Femur (tissue), 1 donor: ENCODE measurements at regions not wholly inside any gene's neighbourhood (a gene's known extent, or its start where the extent isn't known, plus 50 kb on each side); places are given as distances from the start of the nearest gene placed in this dataset.
"Not testable (repeated sequence)": the region's sequence is repeated elsewhere in the genome, so short reads cannot be mapped to it uniquely, and the experiment has no call there.

Experiments used
- DNase-seq: peaks from one replicate; pipeline ENCODE4 v3.0.0-alpha.2; 2017

DNA sequence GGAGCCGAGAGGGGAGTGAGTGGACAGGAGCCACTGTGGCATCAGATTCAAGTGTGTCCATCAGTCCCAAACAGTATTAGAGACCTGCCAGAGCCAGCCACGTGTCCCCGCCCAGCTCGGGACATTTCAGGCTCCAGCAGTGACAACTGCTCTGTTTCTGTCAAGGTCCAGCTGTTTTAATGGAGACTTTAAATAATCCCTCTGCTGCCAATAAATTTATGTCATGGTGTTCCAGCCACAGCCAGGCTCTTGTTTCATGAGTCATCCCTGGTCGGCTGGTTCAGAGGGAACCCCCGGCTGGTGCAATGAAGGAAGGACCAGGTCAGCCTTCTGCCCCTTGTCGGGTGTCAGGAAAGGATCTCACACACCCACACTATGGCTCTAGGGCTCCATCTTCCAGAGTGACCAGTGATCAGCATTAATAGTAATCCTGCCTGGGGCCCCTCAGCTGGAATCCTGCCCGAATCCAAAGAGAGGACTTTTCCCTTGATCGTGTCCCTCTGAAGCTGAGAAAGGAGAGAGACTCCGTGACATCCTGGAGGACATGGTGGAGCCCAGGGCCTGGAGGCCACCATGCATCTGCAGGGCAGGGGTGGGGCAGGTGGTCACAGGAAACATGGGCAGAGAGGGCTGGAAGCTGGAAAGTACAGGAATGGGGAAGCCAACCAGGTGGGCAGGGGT, 197.3 kb downstream of the MATN1 start:
- DNase-seq, result peak; percentile 49

- no peak for DNase-seq
Observed at GRCh38 chr1:30525631-30525970, 197.8 kb downstream of the MATN1 start.

DNA sequence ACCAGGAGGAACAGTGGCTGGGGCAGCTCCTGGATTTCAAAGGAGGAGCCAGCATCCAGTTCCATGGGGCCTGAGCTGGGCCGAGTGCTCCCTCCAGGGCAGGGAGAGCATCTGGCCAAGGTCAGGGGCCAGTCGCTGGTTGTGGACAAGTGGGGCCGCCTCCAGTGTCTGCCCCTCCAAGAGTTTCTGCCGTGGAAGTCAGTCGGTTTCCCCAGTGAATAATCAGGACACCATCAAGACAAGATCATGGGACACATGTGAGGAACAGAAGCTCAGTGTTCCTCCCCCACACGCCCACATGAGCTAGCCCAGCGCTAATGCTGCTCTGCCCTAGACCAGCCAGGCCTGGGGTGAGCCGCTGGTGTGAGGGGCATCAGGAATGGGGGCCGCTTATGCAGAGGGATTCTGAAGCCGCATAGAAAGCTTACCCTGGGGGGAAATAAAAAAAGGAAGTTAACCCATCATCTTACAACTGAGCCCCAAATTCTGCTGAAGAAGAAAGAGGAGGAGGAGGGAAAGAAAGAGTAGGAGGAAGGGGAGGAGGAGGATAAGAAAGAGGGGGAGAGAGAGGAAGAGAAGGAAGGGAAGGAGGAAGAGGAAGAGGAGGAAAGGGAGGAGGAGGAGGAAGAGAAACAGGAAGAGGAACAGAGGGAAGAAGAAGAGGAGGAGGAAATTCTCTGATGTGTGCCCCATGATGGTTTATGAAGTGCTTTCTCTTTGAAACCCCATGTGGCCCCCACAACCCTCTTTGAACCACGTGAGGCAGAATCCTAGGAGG, 198.4 kb downstream of the MATN1 start:
- no peak for DNase-seq

- DNase-seq, result not testable (repeated sequence)
Observed at GRCh38 chr1:30524025-30524555, 199.3 kb downstream of the MATN1 start.

- DNase-seq, result no peak
Observed at GRCh38 chr1:30523055-30524020, 200.0 kb downstream of the MATN1 start.

- DNase-seq, result peak; percentile 56
Observed at GRCh38 chr1:30522031-30523004, 201.1 kb downstream of the MATN1 start.

DNA sequence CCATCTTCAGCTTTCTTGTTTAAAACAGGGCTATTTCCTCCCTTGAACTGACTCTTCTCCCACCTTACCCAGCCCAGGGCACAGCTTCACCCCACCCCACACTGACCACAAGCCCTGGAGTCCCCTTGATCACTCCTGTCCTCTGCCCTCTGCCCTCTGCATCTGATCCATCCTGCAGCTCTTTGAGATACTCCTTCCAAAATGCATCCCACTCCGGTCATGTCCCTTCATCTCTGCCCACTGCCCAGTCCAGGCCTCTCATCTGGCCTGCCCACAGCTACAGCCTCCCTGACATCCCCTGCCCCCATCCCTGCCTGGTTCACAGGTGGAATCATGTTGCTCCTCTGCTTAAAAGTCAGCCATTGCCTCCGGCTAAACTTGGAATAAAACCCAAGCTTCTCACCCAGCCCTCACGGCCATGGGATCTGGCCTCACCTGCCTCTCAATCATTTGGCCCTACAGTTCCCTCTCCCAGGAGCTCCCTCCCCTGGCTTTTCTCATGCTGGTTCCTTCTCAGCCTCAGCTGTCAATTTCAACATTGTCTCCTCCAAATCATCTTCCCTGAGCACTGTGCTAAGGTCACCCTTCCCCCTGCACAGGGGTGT, 202.0 kb downstream of the MATN1 start:
- DNase-seq, result no peak

DNA sequence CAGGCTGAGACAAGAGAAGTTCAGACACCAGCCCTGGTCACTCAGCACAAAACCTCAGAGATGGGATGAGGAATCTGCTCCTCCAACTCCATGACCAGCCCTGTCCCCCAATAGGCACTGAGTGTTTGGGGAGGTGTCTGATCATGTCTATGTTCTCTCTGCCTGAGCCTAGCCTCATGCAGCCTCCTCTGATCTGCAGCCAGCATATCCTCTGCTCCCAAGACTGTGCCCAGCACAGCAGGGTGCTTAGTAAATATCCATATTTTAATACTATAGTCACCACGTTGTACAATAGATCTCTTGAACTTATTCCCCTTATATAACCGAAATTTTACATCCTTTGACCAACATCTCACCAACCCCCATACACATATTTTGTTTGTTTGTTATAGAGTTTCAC, 202.9 kb downstream of the MATN1 start:
- DNase-seq, result peak; percentile 7

GRCh38 chr1:30519201-30519763, 204.1 kb downstream of the MATN1 start:
- no peak for DNase-seq

GRCh38 chr1:30518696-30519095, 204.7 kb downstream of the MATN1 start:
- DNase-seq, result peak; percentile 10

DNA sequence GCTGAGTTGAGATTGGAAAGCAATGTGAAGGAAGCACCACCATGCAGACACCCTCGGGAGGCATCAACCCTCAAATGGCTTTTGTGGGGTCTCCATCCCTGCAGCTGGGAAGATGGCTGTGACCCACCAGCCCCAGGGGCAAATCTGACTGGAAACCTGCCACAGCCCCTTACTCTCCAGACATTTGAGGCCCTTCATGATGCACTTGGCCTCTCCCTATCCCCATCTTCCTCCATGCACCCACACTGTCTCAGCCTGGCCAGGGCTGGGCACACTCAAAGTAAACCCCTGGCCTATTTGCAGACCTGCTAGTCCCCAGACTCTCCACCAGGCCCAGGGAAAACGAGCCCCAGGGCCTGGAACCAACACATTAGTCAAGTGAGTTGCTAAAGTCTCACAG, 205.2 kb downstream of the MATN1 start:
- peak; percentile 1 for DNase-seq

DNA sequence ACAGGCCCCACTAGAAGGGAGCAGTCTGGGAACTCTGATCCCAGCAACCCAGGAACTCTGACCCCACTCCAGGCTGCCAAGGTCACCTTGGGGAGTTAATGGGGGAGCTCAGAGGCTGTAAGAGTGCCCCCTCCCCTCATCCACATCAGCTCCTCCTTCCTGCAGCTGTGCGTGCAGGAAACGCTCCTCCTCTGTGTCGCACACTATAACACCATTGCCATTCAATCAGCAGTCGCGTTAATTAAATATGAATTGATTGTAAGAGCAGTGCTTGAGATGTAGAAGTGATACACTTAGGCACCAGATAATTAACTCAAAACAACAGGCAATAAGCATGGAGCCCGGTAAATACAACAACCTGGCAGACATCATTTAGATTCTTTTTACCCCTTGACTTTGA, 205.7 kb downstream of the MATN1 start:
- not testable (repeated sequence) for DNase-seq

DNA sequence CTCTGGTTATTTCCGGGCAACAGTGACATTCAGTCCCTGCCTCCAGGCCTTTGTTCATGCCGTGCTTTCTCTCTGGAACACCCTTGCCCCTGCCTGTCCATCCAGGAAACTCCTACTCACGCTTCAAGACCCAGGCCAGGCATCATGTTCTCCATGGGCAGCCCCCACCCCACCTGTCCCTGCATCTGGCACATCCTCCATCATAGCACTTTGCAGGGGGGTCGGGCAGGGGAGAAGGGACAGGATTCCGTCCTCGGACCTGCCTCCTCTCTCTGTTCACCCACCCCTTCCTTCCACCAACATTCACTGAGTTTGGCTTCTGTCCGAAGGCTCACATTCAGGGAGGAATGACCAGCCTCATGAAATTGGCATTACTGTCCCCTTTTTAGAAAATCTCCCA, 206.1 kb downstream of the MATN1 start:
- DNase-seq, result not testable (repeated sequence)

GRCh38 chr1:30516485-30516858, 206.9 kb downstream of the MATN1 start:
- no peak for DNase-seq

DNA sequence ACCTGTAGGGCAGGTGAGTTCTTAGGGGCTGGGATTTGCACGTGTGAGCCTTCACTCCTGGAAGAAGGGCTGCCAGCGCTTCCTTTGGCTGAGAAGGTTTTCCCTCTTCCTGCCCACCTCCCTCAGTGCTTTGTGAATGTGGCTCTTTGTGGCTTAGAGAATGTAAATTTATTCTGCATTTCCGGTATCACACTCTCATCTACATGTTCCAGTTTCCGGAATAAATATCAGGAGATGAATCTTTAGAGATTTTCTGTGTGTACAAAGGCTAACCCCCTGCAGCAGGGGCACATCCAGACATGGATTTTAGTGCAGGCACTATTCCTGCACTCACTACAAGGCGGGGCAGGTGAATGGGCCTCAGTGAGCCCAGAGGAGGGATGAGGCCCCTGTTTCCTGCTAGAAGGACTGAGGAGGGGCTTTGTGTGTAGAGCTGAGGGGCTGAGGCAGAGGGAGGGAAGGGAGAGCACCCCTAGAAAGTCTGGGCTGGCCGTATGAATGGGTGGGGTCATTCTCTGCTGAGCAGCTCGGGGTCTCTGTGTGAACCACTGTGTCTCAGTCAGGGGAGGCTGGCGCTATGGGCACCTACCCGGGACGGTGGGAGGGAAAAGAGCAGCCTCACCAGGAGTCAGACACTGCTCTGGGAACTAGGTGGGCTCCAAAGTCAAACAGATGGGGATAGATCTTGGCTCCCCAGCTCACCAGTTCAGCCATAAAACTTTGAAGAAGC, 207.5 kb downstream of the MATN1 start:
- DNase-seq, result peak; percentile 2

GRCh38 chr1:30514945-30515344, 208.4 kb downstream of the MATN1 start:
- peak; percentile 10 for DNase-seq

GRCh38 chr1:30514137-30514654, 209.2 kb downstream of the MATN1 start:
- DNase-seq, result peak; percentile 1

GRCh38 chr1:30513396-30514136, 209.8 kb downstream of the MATN1 start:
- peak; percentile 2 for DNase-seq

- DNase-seq, result peak; percentile 1
Observed at GRCh38 chr1:30512914-30513265, 210.5 kb downstream of the MATN1 start.
